ENCODE measurements at regions not wholly inside any gene's neighbourhood (a gene's known extent, or its start where the extent isn't known, plus 50 kb on each side); places are given as distances from the start of the nearest gene placed in this dataset.

GRCh38 chr14:98548071-98548686 is 723.8 kb downstream of the BCL11B start:
- TF ChIP-seq POLR2A (IDR thresholded peaks at IDR 0.05; ENCODE audit: low read depth, low read length) (no peak), POLR2AphosphoS5 (IDR thresholded peaks at IDR 0.05; ENCODE audit: low read depth, low read length) (no peak), TAF1 (IDR thresholded peaks at IDR 0.05; ENCODE audit: low read depth, low read length) (no peak), SPI1 (IDR thresholded peaks at IDR 0.05; ENCODE audit: low read depth, low read length) (no peak), PAX5 (IDR thresholded peaks at IDR 0.05; ENCODE audit: insufficient read depth, low read length, severe bottlenecking) (no peak)

Measured in GM12891 (cell line).